GM19455 (cell line): ENCODE measurements at regions not wholly inside any gene's neighbourhood (a gene's known extent, or its start where the extent isn't known, plus 50 kb on each side); places are given as distances from the start of the nearest gene placed in this dataset.

Experiments
- ATAC-seq: cut with Tn5 transposase; IDR thresholded peaks from one replicate; pipeline ENCODE4 v1.9.1; 2021; ENCODE audit not compliant: unreplicated experiment

DNA sequence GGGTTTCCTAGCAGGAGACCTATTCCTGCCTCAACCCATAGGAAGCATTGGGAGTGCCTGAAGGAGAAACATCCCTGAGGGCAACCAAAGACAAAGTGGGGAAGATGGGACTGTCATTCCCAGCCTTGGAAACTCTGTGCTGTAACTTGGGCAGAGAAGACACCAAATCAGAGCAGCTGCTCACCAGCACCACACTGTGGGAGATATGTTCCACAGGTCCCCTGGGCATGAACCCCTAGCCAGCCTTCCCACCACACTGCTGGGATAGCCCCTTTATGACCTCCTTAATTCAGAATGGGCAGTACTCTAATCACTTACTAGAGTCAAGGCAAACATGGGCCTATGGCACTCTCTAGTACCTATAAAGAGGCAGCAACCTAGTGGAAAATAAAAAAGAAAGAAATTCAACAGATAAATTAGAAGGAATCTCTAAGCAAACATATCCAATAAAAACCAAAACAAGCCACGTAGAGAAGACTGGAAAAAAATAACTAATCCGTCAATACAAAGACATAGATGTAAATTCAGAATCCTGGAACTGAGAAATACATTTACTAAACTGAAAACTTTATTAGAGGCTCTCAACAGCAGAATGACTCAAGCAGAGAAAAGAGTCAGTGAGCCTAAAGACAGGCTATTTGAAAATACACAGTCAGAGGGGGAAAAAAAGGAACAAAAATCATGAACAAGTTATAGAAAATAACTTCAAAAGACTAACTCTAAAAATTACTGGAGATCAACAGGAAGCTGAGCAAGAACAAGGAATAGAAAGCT lies 878.4 kb upstream of the FRG1 start:
- no peak for ATAC-seq

DNA sequence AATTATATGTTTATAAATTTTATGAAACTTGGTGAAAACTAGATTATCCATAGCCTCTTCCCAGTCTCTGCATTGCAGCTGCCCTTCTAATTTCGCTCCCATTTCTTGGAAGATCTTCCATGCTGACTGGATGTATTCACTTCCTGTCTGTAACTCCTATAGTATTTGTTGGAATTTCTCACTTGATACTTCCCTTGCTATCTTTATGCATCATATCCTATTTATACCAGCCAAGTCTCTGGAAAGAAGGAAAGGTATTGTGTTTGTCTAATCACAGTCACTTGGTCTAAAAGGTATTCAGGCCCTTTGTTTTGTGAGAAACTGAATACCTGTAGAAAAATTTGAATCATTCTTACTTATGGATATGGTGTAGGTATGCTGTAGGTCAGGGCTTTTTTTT lies 870.9 kb upstream of the FRG1 start:
- no peak for ATAC-seq

DNA sequence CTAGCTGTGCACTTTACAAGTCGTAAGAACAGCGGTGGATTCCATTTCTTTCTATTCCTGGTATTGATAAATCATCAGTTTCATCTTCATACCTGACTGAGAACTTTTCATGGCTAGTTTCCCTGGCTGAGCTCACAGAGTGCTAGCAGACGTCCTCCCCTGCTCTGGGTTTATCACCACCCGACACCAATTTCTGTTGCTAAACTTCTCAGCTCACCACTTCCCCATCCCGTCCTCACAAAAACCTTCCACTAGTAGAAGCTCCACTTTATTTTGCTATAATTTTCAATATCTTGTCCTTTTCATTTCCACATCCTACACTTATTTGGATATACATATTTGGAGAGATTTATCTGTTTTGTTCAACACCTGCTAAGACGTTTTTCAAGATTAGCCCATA lies 869.4 kb upstream of the FRG1 start:
- ATAC-seq: no peak

DNA sequence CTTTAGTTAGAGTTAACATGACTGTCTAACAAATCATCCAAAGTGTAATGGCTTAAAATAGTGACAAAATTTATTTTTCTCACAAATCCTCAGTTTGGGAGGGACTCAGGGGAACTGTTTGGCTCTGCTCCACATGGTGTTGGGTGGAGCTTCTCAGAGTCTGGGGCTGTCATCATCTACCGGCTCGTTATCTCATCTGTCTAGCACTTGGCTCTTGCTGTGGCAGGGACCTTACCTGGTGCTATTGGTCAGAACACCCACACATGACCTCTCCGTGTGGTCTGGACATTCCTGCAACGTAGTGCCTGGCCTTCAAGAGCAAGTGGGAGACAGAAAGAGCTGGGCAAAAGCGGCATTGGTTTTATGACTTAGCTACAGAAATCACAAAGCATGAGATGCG lies 866.9 kb upstream of the FRG1 start:
- ATAC-seq: no peak

DNA sequence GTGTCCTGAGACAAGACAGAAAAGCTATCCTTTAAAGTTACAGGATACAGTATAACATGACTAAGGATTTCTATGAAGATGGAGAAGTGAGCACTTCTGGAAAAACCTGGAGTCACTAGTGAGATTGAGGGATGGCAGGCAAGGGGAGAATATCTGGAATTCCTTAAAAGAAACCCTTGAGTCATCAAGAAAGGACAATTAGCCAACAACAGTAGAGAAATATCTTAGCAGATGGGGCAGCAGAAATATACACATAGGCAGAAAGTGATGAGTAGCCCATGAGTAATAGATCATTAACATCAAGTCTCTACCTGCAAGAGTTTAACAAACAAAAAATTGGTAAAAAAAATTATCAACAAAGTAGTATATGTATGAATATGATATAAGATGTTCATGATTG lies 858.8 kb upstream of the FRG1 start:
- ATAC-seq: no peak

DNA sequence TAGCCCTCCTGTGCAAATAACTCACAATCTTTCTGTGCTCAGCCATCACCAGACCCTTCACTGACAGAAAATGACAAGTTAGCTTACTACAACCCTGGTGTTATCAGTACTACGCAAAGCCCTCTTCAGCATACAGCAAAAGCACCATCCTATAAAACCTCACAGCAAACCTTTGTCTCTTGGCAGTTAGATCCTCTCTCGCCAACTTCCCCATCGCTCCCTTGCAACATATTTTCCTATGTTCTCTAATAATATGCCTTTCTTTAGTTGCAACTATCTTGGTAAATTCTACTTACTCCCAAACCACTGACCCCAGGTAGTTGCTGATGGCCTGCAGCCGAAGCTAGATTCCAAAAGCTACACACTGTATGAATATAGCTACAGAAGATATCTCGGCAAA lies 856.9 kb upstream of the FRG1 start:
- no peak for ATAC-seq

DNA sequence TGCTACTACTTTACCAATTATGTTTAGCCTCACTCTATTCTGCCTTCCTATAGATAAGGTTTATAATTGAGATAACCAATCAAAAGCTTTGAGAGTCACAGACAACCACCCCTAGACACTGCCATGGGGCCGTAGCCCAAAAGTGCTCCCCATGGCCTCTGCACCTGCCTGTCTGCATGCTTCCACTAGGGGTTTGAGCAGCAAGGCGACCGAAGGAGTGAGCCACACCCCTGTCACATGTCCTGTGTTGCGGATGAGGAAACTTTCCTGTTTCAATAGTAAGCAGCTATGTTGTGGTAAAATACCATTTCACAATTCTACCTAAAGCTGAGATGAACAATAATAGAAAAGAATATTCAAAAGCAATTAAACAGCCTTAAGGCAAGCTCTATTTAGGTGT lies 856.0 kb upstream of the FRG1 start:
- no peak for ATAC-seq

DNA sequence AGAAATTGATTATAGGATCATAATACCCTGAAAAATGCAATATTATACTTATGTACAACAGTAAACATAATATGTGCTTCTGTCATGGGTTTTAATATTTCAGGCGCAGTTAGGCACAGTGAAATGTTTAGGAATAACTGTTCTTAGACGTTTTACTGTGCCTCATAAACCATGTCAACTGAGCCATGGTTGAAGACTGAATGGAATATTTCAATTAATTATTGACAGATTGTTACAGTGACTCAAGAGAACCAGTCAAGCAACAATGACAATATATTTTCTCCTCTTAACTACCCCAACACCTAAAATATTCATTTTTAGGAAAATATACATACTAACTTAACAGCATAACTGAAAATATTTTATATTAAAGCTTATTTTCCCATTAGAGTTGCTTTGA lies 852.7 kb upstream of the FRG1 start:
- ATAC-seq: no peak

DNA sequence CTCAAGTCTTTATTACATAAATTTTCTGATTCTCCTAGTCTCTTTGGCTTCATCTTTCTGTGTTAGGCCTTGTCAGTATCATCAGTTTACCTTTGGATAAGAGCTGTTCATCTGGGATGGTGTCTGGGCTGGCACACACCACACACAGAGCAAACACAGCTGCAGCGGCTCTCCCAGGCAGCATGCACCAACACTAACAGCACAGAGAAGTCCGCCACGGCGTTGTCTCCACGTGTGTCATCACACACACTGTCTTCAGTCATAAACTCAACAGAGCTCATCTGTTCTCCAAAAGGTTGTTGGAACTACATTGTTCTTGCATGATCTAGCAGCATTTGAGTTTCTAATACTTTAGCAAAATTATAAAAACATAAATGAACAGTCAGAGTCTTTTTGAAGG lies 851.9 kb upstream of the FRG1 start:
- no peak for ATAC-seq

DNA sequence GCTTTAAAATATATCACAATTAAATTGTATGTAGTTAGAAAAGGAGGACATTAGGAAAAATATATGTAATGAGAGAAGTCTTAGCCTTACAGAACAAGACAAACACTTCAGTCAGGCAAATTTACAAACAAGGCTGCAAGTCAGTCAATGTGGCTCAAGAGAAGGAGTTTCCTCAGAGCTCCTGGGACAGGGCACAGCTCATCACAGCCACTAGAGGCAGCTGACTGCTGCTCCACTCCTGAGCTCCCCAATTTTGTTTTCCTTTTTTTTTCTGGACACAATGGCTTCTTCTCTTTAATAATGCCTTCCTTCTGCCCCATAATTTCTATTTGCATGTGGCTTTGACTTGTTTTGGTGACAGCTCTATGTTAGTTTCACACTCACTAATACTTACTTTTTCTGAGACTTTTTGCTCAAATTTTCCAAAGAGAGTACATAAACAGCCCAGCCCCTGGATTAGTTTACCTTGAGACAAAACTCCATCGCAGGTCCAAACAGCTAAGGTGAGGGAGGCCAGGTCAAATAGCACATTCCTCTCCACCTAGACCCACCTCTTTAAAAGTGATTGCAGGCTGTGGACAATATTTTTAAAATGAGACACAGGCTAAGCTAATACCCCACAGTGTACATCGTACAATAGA lies 850.4 kb upstream of the FRG1 start:
- no peak for ATAC-seq

DNA sequence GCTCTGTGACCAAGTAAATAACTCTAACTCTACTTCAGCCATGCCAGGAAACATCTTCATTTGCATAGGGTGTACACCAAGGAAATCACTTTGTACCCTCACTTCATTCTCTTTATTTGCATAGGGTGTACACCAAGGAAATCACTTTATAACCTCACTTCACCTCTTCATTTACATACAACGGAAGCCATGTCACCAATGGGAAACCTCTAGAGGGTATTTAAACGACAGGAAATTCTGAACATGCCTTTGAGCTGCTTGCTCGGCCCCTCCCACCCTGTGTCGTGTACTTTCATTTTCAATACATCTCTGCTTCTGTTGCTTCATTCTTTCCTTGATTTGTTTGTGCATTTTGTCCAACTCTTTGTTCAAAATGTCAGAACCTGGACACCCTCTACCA lies 848.1 kb upstream of the FRG1 start:
- ATAC-seq: no peak

DNA sequence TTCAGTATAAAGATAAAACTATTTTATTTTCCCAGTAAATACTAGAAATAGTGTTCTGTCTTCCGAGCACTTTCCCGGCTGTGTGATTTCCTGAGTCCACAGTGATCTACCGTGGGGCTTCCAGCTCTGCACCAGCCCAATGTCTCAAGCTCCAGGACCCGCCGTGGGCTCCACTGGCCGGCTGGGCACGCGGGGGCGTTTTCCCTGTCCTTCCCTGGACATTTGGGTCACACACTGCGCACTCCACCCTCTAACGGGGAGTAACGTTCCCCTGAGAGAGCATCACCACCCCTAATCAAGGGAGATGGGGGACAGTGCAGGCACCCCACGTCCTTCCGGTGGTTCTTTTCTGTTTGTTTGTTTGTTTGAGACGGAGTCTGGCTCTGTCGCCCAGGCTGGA lies 844.6 kb upstream of the FRG1 start:
- ATAC-seq: no peak

DNA sequence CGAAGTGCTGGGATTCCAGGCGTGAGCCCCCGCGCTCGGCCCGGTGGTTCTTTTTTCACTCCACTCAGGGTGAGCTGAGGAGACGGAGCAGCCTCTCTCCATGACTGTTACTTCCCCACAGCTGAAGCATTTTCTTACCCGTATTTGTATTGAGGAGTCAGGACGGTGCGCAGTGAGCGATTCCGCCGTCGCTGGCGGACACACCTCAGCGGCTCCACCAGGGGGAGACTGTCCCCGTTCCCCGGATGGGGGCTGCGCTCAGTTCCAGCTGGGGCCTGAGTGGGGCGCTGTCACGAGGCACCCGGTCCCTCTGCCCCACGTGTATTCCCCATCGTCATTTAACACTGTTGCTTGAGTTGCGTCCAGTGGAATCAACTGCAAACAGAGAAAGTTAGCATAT lies 844.0 kb upstream of the FRG1 start:
- no peak for ATAC-seq

DNA sequence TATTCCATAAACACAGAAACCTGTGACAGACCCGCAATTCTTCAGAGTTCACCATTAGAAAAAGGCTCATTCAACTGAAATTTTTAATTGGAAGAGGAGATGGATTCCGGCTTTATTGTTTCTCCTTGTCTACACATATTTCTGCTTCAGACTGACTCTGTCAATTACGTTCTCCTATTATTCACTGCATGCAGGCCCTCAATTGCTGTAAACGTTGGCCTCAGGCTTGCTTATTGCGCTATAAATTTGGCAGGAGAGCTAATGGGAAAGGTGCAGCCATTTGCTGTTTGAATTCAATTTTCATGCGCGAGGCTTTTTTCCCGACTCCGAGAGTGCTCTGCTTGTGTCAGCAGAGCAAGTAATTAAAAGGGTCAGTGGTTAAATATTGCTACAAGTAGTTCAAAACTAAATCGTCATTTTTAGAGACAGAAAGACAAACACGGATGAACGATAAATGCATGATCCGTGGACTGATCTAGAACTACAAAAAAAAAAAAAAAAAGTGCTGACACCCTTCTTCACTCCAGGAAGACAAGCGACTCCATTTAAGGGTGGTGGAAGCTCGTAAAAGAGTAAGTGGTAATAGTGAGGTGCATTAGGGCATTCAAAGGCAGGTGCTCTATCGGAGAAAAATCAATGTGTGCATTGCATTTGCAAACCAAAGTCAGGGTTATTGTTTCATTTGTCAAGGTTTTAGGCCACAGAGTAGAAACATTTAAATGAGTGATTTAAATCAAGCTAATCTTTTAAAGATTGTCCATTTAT lies 841.6 kb upstream of the FRG1 start:
- ATAC-seq: no peak

DNA sequence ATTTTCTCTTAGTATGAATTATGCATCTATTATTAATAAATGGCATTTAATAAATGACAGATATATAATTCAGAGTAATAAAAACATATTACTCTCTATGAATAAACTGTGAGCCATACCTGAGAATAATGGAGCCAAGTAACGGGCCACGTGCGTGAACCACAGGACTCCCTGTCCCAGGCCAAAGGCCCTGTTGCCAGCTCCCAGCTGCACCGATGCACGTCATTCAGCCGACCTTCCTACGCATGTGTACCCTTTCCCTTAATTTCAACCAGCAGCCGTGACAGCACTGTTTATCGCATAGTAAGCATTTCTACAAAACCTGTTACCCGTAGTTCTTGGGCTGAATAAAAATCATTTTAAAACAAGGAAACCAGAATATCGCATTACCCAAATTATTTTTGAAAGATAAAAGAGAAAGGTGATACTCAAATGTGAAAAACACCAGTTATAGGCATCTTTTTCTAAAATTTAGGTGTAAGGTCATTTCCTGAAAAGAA lies 827.2 kb upstream of the FRG1 start:
- no peak for ATAC-seq

DNA sequence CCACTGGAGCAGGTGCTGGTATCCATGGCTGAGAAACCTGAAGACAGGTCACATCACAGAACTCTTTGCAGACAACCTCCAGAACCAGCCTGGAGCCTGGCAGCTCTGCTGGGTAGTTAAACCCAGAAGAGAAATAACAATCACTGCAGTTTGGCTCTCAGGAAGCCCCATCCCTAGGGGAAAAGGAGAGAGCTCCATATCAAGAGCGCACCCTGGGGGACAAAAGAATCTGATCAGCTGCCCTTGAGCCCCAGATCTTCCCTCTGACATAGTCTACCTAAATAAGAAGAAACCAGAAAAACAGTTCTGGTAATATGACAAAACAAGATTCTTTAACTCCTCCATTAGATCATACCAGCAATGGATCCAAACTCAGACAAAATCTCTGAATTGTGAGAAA lies 823.2 kb upstream of the FRG1 start:
- ATAC-seq: no peak

DNA sequence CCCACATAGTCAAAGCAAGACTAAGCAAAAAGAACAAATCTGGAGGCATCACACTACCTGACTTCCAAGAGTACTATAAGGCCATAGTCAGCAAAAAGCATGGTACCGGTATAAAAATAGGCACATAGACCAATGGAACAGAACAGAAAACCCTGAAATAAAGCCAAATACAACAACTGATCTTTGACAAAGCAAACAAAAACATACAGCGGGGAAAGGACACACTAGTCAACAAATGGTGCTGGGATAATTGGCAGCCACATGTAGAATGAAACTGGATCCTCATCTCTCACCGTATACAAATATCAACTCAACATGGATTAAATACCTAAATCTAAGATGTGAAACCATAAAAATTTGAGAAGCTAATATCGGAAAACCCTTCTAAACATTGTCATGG lies 819.3 kb upstream of the FRG1 start:
- ATAC-seq: no peak

DNA sequence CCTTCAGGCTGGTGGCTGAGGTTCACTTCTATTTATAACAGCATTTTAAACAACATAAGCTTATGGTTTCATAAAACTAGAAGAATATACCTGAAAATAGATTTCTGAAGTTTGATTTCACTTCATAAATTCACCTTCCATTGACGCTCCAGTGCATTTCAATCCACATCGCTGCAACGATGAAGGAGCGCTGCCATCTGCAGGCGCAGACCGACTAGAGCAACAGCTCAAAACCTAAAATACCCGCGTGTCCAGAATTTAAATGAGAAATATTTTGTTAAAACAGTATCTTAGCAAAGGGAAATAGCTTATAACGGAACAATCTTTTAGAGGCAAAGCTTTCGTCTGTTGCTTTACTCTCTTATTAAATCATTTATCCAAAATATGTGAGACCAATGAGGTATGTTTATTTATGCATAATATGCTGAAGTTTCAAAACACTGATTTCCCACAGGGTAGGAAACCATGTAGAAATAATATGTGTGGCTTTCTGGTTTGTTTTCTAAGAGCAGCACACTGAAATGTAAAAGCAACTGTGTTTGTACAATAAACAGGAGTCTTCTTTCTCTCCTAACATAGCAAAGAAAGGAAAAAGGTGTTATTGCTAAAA lies 816.4 kb upstream of the FRG1 start:
- ATAC-seq: no peak

DNA sequence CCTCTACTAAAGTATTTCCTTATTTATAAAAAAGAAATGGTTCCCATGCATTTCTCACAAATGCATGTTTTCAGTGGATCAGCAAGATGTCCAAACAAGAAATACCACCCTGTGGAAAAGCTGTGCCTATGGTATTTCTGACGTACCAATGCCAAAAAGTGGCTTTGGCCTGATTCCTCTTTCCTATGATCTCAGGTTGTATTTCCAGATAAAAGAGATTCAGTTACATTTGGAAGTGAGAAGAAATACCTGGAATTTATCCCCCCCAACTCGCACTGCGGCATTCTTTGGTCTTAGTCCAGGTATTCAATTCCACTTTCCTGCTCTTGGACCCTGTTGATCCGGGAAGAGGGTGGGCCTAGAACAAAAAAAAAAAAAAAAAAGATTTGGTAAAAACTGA lies 815.9 kb upstream of the FRG1 start:
- ATAC-seq: no peak

DNA sequence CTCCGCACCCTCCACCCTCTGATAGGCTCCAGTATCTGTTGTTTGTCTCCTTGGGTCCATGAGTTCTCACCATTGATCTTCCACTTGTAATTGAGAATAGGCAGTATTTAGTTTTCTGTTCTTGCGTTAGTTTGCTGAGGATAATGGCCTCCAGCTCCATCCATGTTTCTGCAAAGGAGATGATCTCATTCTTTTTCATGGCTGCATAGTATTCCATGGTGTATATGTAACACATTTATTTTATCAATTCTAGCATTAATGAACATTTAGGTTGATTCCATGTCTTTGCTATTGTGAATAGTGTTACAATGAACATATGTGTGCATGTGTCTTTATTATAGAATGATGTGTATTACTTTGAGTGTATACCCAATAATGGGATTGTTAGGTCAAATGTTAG lies 814.6 kb upstream of the FRG1 start:
- ATAC-seq: no peak

DNA sequence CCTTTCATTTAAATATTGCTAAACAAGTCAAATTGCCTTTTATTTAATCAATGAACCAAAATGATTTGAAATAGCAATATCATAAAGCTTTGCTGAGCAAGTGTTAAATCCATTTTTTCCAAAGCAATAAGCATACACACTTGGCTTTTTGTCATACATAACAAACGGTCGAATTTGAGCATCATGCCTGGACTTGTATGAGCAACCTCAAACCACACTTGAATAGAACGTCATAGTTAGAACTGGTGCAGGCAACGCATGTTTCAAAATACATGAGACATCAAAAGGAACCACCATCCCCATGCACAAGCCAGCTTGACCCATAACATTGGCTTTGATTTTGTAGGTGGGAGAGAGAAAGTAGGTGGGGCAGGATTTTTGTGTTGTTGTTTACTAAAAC lies 812.3 kb upstream of the FRG1 start:
- ATAC-seq: no peak
